NCI-H1436 treated with DMSO at 0.1 percent for 48 hours (cell line): ENCODE measurements at regions not wholly inside any gene's neighbourhood (a gene's known extent, or its start where the extent isn't known, plus 50 kb on each side); places are given as distances from the start of the nearest gene placed in this dataset.
A peak's percentile ranks its signal among the peaks of the same experiment; 100 is the strongest.

ENCODE experiments used
- DNase-seq: peaks from one replicate; lab custom pipeline; 2025; lab: John Stamatoyannopoulos, UW

- no peak for DNase-seq
Measured at GRCh38 chr5:123813264-123813663, 301.3 kb downstream of the CSNK1G3 start.

GRCh38 chr5:123811831-123812230 lies 299.9 kb downstream of the CSNK1G3 start:
- DNase-seq, result no peak

GRCh38 chr5:123810746-123811340 lies 298.9 kb downstream of the CSNK1G3 start:
- no peak for DNase-seq

GRCh38 chr5:123810253-123810652 lies 298.3 kb downstream of the CSNK1G3 start:
- no peak for DNase-seq

GRCh38 chr5:123809594-123810221 lies 297.7 kb downstream of the CSNK1G3 start:
- DNase-seq, result peak; percentile 96

- DNase-seq, result no peak
Measured at GRCh38 chr5:123808461-123809380, 296.7 kb downstream of the CSNK1G3 start.

- peak; percentile 39 for DNase-seq
Measured at GRCh38 chr5:123807177-123807945, 295.4 kb downstream of the CSNK1G3 start.

- no peak for DNase-seq
Measured at GRCh38 chr5:123806644-123807043, 294.7 kb downstream of the CSNK1G3 start.

GRCh38 chr5:123805300-123805699 lies 293.3 kb downstream of the CSNK1G3 start:
- no peak for DNase-seq

GRCh38 chr5:123803359-123803758 lies 291.4 kb downstream of the CSNK1G3 start:
- DNase-seq, result no peak

GRCh38 chr5:123802298-123802951 lies 290.4 kb downstream of the CSNK1G3 start:
- DNase-seq, result no peak

GRCh38 chr5:123800640-123801039 lies 288.7 kb downstream of the CSNK1G3 start:
- no peak for DNase-seq

GRCh38 chr5:123795688-123796087 lies 283.7 kb downstream of the CSNK1G3 start:
- DNase-seq, result no peak

- DNase-seq, result no peak
Measured at GRCh38 chr5:123790226-123790625, 278.2 kb downstream of the CSNK1G3 start.

GRCh38 chr5:123787635-123788034 lies 275.7 kb downstream of the CSNK1G3 start:
- DNase-seq, result no peak

- no peak for DNase-seq
Measured at GRCh38 chr5:123787136-123787535, 275.2 kb downstream of the CSNK1G3 start.

- DNase-seq, result no peak
Measured at GRCh38 chr5:123786411-123786810, 274.4 kb downstream of the CSNK1G3 start.

- no peak for DNase-seq
Measured at GRCh38 chr5:123785162-123786071, 273.4 kb downstream of the CSNK1G3 start.

- DNase-seq, result no peak
Measured at GRCh38 chr5:123783421-123783820, 271.4 kb downstream of the CSNK1G3 start.

- no peak for DNase-seq
Measured at GRCh38 chr5:123778641-123779040, 266.7 kb downstream of the CSNK1G3 start.

- DNase-seq, result no peak
Measured at GRCh38 chr5:123776761-123777160, 264.8 kb downstream of the CSNK1G3 start.
